GM19043 (cell line): ENCODE measurements at regions not wholly inside any gene's neighbourhood (a gene's known extent, or its start where the extent isn't known, plus 50 kb on each side); places are given as distances from the start of the nearest gene placed in this dataset.

Source experiments
- ATAC-seq: cut with Tn5 transposase; IDR thresholded peaks from one replicate; pipeline ENCODE4 v1.9.1; 2021; ENCODE audit warnings: low read depth; ENCODE audit not compliant: unreplicated experiment

DNA sequence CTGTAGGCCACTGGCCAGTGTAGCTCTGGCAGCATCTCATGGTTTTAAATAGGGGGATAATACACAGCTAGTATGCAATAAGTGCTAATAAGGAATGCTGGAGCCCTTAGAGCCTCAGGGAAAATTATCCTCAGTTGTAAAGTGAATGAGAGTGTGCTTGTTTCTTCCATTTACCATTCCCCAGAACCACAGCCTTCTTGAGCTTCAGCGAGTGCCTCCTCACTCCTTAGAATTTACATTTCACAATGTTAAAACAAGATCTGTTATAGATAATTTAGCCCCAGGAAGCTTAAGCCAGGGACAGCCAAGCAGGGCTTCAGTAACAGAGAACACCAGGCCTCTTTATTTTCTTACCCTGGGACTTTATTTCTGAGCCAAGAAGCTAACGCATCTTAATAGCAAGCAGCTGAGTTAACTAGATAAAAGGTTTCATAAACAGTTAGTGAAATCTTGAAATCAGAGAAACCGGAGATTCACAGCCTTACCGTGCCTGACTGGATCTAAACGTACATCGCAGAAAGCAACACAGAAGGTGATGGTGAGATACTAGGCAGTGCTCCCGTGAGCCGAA lies 535.2 kb downstream of the TDRD15 start:
- ATAC-seq = no peak

DNA sequence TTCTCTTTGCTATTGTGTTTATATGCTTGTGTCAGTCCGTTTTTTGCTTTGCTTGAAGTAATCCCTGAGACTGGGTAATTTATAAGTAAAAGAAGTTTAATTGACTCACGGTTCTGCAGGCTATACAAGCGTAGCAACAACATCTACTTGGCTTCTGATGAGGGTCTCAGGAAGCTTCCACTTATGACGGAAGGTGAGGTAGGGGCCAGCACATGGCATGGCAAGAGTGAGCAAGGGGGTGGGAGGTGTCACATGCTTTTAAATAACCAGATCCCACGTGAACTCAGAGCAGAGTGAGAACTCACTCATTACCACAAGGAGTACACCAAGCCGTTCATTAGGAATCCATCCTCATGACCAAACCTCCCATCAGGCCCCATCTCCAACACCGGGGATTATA lies 540.3 kb downstream of the TDRD15 start:
- ATAC-seq = no peak

DNA sequence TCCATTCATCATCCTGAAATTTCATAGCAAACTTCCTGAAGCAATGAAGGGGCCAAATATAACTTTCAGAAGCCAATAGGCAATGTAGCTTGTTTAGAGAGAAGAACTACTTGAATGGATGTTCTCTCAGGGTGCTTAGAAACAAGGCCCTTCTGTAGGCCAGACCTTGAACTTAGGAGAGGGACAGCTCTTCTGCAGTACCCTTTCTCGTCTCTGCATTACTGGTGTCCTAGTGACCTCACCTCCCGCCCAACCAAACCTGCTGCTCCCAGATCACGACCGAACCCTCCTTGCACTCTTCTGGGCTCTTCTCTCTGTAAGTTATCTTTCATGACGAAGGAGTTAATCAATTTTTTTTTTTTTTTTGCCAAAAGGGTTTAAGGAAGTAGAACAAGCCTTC lies 543.9 kb downstream of the TDRD15 start:
- ATAC-seq = no peak

DNA sequence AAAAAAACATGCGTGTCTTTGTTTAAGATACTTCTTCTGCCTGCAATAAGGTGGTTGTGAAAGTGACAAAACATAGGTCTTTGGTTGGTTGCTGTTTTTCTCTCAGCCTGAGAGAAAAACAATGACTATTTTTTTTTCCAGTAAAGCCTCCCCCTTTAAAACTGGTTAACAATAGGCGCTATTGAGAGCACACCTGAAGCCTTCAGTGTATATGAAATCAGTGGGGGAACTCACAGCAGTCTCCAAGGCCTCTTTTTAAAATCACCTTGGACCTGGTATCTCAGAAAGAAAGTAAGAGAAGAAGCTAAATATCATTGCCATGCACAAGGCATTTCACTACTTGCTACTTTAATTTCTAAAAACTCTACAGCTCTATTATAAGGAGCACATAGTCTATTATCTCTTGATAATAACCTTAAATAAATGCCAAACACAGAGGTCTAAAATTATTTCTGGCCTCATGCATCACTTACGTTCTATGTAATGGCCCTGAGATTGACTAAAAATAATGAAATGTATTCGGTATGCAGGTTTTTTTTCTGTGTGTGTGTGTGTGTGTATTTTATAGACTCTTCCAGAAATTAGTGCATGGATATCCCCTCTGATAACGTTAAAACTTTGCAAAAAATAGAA lies 544.4 kb downstream of the TDRD15 start:
- ATAC-seq = no peak

DNA sequence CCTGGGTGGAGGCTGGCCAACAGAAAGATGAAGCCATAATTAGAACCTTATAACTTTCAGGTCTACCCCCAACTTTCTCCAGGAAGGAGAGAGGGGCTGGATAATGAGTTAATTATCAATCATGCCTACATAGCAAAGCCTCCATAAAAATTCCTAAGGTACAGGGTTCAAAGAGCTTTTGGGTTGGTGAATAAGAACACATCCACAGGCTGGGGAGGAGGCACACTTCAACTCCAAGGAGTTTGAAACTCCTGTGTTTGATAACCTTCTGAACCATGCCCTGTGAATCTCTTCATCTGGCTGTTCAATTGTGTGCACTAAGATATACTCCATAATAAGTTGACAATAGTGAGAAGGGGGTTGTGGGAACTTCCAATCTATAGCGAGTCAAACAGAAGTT lies 552.3 kb downstream of the TDRD15 start:
- no peak for ATAC-seq

DNA sequence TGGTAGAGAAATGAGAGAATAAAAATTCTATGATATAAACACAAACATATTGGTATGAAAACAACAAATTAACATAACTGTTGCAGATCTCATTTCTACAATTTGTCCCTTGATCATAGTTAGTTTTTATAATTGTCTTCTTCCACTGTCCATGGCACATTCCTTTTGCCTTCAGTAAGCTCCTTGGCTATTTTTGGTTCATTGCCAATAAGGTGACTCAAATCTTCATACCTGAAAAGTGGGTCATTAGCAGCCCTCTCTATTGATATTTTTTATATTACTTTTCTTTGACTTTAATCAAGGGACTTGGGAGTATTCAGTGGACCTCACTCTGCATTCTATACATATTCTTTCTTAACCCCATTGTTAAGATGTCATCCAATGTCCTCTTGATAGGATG lies 552.9 kb downstream of the TDRD15 start:
- no peak for ATAC-seq

DNA sequence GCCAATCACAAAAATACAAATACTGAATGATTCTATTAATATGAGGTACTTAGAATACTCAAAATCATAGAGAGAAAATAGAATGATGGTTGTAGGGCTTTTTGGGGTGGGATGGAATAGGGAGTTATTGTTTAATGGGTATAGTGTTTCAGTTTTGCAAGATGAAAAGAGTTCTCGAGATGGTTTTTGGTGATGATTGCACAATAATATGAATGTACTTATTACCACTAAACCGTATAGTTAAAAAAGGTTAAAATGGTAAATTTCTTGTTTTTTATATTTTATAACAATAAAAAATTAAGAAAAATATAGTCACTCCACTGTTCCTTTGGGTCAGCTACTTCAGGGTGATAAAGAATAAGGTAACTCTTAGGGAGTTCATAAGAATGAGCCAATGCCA lies 560.1 kb downstream of the TDRD15 start:
- no peak for ATAC-seq

DNA sequence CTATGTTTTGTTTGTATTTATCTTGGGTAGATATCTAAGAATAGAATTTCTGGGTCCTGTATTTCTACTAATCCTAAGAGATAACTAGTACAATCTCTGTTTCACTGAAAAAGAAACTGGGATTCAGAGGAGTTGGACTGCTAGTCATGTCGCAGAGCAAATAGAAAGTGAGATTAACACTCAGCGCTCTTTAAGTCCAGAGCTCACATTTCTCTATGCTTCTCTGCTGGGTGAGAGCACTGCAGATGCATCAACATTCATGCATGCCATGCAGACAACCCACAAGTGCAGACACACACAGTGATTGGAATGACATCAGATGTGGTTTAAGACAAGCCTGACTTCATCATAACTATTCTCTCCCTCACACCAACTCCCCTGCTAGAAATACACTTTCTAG lies 563.8 kb downstream of the TDRD15 start:
- no peak for ATAC-seq

DNA sequence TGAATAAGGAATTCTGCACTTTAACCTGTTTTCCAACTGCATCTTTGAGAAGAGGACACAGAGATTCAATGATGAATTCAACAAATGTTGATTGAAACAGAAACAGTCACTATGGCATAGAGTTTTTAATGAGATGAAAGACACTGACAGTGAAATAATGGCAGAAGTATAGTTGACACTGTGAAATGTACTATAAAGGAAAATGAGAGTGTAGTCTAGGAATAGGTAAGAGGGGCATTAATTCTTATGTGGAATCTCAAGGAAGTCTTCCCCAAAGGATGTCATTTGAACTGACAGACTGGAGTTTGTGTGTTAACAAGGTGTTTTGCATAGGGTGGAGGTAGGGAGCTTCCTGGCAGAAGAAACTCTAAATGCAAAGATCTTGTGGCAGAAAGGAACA lies 566.2 kb downstream of the TDRD15 start:
- ATAC-seq = no peak

DNA sequence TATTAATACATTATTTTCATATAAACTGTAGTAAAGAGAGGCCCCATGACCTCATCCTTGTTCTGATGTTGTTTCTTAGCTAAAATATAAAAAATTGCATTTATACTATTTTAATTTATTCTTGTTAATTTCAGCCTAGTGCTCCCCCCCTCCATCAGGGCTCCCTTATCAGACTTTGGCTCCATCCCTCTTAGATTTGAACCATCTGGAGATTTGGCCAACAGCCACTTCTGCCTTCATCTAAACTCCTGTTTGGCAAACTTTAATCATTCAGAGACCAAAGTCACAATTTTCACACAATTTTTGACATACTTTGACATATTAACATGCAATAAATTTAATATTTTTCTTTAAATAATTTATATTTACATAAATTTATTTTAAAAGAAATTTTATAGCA lies 569.3 kb downstream of the TDRD15 start:
- no peak for ATAC-seq

DNA sequence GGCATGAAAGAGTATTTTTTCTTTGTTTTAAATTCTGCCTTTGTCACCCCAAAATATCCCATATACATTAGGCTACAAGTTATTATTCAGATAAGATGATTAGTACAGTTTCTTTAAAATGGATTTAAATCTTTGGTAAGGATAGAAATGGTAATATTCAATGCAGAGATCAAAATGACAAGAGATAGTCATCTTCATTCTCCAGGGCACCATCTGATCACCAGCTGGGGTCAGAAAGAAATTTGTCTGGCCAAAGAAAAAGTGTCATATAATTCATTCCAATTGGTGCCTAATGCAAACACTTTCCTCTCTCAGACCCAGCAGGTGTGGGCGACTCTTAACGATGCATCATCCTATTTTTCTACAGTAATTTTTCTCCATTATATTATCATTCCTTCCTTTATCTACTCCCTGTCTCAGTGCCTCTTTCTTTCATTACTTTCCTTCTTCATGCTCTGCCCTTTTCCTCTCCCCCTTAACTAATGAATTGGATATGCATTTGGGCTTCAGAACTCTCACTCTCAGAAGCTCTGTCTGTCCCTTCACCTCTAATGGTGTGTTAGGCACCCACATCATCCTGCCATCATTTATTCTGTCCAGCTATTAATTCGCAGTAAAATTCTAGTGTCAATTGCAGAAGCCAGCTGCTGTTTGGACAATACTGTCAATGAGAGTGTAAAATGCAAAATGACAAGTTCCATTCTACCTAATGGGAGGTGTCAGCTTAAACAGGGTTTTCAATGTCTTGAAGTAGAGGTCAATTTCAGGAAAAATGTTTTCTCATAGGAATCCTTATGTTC lies 570.5 kb downstream of the TDRD15 start:
- ATAC-seq = no peak

DNA sequence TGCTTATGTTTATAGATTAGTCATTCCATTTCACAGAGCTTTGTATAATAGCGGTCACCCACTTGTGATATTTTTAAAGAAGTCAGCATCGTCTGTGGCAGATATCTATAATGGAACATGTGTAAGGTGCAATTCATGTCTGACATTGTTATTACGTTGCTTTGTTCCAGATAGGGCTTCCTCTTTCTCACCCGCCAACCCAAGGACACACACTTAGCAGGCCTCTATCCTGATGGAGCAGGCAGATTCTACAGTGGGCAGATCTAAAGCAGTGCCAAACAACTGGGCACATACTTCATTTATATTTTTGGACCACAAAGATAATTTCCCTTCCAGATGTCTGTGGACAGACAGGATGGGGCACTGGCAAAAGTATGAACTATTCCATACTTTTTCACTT lies 573.1 kb downstream of the TDRD15 start:
- no peak for ATAC-seq

DNA sequence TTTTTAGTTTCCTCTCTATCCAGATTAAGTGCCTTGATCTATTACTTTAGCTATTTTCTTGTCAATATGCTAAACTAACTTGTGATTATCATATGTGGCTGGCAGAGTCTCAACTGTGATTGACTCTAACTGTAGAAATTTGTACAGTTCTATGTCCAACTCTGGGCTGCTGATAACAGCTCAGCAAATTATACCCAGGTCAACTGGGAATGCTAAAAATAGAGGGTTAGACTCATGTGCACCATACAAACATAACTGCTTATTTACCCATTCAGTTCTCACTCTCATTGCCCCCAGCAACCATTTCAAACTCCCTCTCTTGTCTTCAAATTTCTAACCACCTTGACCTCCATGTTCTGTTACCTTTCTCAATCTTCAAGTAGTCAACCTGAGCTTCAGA lies 576.9 kb downstream of the TDRD15 start:
- ATAC-seq = no peak

DNA sequence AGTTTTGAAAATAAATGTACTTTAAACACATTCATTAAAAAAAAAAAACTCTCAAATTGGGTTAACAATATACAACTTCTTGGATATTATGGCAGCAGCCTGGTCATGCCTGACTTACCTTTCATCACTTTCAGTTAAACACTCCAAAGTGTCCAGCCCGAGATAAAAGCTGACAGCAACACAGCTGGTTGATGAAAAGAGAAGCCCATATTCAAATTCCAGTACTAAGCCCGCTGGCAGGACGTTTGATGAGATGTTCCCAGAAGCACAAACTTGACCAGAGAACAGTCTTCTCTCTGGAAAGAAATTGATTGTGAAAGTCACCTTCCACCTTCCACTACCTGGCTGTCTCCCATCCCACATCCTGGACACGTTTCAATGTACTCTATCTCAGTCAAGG lies 586.3 kb downstream of the TDRD15 start:
- ATAC-seq = no peak

DNA sequence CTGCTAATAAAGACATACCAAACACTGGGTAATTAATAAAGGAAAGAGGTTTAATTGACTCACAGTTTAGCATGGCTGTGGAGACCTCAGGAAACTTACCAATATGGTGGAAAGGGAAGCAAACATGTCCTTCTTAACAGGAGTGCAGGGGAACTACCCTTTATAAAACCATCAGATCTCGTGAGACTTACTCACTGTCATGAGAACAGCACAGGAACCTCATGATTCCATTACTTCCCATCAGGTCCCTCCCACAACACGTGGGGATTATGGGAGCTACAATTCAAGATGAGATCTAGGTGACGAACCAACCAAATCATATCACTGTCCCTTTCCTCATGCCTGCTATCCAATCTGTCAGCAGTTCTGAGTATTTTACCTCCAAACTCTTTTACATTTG lies 586.7 kb downstream of the TDRD15 start:
- ATAC-seq = no peak

DNA sequence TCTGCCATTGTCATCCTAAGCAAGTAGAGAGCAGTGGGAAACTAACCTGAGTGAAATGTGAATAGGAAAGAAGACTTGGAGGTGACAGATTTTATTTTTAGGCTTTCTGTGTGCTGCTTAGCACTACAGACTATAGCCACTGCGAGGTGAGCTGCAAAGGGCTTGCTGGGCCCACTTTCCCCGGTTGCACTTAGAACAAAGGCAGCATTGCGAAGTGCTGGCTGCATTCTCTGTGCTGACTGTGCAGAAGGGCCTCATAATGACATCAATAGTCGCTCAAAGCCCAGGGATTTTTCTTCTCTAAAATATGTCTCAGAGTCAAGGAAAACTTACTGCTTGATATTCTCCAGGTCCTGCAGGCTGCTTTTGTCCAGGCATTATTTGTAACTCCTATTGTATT lies 592.1 kb downstream of the TDRD15 start:
- ATAC-seq = no peak

DNA sequence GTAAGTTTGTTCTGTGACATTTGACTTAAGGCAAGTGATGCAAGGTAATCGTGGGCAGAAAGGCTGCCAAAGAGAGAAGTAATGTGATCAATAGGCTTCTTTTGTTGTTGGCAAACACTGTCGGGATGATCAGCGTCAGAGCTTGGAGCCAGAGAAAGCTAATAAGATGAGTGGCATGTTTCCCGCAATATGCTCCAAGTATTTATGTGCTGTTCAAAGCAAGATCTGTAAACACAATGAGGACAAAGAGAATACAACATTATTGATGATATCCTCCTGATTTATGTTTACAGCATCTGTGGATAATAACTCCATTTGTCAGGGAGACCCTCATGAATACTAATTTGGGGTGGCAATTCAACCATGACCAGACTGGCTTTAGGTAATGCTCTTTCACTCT lies 603.3 kb downstream of the TDRD15 start:
- ATAC-seq = no peak

DNA sequence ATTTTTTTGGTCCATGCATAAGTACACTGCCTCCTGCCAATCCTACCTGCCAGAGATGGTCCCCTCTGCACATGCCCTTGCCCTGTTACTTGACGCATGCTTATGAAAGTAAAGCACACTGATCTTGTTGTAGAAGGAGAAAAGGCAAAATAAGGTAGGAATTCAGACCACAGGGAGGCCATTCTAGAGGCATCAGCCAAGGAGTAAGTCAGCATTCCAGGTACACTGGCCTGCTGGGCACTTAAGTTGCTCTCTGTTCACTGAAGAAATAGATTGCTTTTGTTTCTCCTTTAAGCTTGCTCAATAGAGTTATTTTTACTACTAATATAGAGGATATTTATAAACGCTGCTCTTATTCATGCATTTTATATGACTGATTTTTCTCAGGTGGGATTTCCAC lies 604.4 kb downstream of the TDRD15 start:
- no peak for ATAC-seq

DNA sequence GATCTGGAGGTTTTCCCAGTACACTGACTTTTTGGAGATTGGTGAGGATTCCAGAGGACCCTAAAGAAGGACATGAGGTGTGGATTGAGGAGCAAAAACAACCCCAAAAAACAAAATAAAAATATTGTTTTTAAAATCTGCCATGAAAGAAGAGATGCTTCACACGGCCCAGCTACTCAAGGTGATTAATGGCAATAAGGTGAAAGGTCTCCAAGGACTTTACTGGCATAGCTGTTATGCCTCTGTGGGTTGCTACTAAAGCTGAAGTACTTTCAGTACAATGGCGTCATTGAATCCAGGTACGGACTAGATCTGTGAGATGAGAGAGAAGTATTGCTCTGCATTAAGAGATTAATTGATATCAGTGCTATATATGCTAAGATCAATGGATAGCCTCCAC lies 606.4 kb downstream of the TDRD15 start:
- ATAC-seq = no peak

DNA sequence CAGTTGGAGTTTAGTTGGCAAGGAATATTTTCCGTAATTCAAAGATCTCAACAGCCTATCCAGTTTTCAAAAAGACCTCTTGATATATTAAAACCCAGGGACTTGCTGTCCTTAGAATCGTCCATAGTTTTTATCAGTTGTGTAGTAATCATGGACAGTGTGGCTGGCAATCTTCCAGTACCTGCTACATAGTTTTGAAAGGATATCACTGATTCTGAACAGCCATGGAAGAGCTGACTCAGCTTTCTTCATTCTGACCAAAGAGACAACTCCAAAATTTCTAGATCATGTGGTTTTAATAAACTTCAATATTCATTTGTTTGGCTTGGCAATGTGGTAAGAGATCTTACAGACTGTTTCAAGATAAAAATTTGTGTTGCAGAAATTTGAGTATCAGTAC lies 616.7 kb downstream of the TDRD15 start:
- no peak for ATAC-seq

DNA sequence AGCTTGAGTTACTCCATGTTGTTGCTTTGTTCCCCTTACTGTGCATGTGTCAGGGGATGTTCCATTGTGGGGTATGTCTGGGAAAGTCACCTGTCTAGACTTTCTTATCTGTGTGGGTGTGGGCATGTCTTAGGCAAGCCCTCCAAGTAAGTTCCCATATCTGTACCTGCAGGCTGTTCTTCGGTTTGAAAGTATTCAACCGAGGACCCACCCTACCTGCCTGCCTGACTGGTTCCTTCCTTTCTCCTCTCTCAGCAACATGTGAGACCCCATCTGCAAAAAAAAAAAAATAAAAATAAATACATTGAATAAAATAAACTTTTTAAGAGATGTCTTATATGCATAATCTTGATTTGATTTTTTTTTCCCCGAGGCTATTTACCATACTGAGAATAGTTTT lies 622.7 kb downstream of the TDRD15 start:
- no peak for ATAC-seq

DNA sequence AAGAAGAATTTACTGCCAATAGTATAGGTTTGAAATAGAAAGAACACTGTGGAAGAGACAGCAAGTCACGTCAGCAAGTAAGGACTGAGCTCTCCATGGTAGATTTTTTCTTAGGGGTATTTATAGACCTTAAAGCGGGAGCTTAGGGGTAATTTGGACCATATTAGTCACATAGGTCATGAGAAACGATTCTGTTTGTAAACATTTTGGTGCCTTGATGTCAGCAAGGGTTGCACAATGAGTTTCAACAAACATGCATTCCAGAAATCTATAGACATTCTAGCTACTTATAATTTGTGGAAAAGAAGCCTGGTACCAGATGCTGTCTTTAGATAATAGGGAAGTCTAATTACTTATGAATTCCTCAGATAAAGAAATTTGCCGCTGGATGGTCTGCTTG lies 624.7 kb downstream of the TDRD15 start:
- no peak for ATAC-seq
